IMR-90 (cell line): ENCODE measurements at regions not wholly inside any gene's neighbourhood (a gene's known extent, or its start where the extent isn't known, plus 50 kb on each side); places are given as distances from the start of the nearest gene placed in this dataset.
"Not testable (repeated sequence)": the region's sequence is repeated elsewhere in the genome, so short reads cannot be mapped to it uniquely, and the experiment has no call there.

ENCODE experiments used
- BHLHE40 ChIP-seq: fragments of 150-350 bp; IDR thresholded peaks from 2 replicates; pipeline ENCODE4 v1.6.1; 2016; ENCODE audit warnings: mild to moderate bottlenecking, low read depth, low read length
- MAFK ChIP-seq: IDR thresholded peaks from 2 replicates; pipeline ENCODE4 v1.6.1; 2012; ENCODE audit warnings: low read depth, low read length, improper control_type of control experiment
- MAZ ChIP-seq: IDR thresholded peaks from 2 replicates; pipeline ENCODE4 v1.6.1; 2012; ENCODE audit warnings: low read depth, mild to moderate bottlenecking, low read length, improper control_type of control experiment, moderate library complexity, borderline replicate concordance
- POLR2A ChIP-seq: IDR thresholded peaks from 2 replicates; pipeline ENCODE4 v1.6.1; 2012; ENCODE audit warnings: mild to moderate bottlenecking, low read depth, low read length
- SMC3 ChIP-seq: fragments of 150-350 bp; IDR thresholded peaks from 2 replicates; pipeline ENCODE4 v1.6.1; 2016; ENCODE audit warnings: low read depth, mild to moderate bottlenecking, antibody characterized with exemption, low read length, moderate library complexity
- TF ChIP-seq, protein P1 (sequence below): conservative IDR thresholded peaks from 2 replicates; pipeline ENCODE4 v1.5.1; 2012; ENCODE audit warnings: mild to moderate bottlenecking, low read depth, low read length, improper control_type of control experiment

DNA sequence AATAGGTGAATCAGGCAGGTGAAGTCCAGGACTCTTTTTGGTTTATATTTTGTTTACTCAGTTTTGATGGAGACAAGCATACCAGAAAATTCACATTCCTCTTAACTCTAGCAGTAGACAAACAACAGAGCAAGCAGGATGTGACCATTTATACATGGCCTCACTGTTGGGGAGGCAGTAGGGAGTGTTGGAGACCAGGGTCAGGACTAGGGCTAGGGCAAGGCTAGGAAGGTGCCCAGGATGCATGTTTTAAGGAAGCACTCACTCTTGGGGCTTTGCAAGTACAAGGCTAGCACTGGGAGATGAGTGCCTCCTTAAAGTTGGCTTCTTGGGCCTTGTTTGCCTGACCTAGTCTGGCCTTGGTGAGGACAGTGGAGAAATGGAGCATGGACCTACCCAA lies 84.5 kb upstream of the PLGLB2 start:
- TF ChIP-seq, protein P1, sequence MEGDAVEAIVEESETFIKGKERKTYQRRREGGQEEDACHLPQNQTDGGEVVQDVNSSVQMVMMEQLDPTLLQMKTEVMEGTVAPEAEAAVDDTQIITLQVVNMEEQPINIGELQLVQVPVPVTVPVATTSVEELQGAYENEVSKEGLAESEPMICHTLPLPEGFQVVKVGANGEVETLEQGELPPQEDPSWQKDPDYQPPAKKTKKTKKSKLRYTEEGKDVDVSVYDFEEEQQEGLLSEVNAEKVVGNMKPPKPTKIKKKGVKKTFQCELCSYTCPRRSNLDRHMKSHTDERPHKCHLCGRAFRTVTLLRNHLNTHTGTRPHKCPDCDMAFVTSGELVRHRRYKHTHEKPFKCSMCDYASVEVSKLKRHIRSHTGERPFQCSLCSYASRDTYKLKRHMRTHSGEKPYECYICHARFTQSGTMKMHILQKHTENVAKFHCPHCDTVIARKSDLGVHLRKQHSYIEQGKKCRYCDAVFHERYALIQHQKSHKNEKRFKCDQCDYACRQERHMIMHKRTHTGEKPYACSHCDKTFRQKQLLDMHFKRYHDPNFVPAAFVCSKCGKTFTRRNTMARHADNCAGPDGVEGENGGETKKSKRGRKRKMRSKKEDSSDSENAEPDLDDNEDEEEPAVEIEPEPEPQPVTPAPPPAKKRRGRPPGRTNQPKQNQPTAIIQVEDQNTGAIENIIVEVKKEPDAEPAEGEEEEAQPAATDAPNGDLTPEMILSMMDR: not testable (repeated sequence)
- not testable (repeated sequence) for TF ChIP-seq SMC3, POLR2A, MAZ, MAFK, BHLHE40
